Testis (tissue), 2 donors: ENCODE measurements at regions not wholly inside any gene's neighbourhood (a gene's known extent, or its start where the extent isn't known, plus 50 kb on each side); places are given as distances from the start of the nearest gene placed in this dataset.

ENCODE experiments used
- POLR2A ChIP-seq: fragments of 450-650 bp; IDR thresholded peaks from one replicate; pipeline ENCODE4 v1.6.1; 2017; ENCODE audit warnings: antibody characterized with exemption, mild to moderate bottlenecking, moderate library complexity
- TF ChIP-seq, protein P1 (sequence below), 3 experiments: fragments of 450-650 bp in 2 of 3; fragments of 200-600 bp in 1 of 3; sonication (generic) in 1 of 3; IDR thresholded peaks; one replicate each; pipeline ENCODE4 v1.5.1; 2016 to 2019; ENCODE audit warnings: antibody characterized with exemption in 3 of 3, mild to moderate bottlenecking in 2 of 3, moderate library complexity in 1 of 3

DNA sequence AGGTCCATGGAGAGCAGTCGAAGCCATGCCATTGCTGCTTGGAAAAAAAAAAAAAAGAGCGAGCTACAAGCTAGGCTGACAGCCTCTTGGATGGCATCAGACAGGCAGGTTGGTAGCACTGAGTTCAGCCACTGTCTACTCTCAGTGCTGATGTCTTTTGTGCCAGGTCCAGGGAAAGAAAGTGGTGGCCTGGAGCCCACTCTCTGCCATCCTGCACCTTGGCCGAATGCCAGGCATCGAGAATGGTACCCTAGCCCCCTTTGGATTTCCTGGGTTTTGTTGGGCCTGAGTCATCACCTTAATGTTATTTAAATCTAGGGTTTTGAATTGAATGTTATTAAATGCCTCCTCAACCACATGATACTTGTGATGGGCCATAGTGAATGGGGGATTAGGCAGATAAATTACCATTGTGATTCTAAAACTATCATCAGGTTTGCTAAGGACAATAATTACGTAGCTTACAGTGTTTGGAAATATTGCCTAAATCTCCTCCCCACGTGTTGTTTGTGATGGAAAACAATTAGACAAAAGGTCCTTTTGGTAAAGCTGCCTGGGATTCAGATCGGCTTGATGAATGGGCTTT lies 195.7 kb upstream of the GPR26 start:
- TF ChIP-seq, protein P1, sequence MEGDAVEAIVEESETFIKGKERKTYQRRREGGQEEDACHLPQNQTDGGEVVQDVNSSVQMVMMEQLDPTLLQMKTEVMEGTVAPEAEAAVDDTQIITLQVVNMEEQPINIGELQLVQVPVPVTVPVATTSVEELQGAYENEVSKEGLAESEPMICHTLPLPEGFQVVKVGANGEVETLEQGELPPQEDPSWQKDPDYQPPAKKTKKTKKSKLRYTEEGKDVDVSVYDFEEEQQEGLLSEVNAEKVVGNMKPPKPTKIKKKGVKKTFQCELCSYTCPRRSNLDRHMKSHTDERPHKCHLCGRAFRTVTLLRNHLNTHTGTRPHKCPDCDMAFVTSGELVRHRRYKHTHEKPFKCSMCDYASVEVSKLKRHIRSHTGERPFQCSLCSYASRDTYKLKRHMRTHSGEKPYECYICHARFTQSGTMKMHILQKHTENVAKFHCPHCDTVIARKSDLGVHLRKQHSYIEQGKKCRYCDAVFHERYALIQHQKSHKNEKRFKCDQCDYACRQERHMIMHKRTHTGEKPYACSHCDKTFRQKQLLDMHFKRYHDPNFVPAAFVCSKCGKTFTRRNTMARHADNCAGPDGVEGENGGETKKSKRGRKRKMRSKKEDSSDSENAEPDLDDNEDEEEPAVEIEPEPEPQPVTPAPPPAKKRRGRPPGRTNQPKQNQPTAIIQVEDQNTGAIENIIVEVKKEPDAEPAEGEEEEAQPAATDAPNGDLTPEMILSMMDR (IDR thresholded peaks at IDR 0.05) = no peak
- no peak for TF ChIP-seq POLR2A
